KMS-11 (cell line): ENCODE measurements at regions not wholly inside any gene's neighbourhood (a gene's known extent, or its start where the extent isn't known, plus 50 kb on each side); places are given as distances from the start of the nearest gene placed in this dataset.

ENCODE experiments used
- H2AFZ ChIP-seq: fragments of 200-600 bp; sonication (generic); 2 replicates; pipeline ENCODE4 v1.6.1; 2016; ENCODE audit warnings: antibody characterized with exemption, mixed run types, low read depth
- H3K27ac ChIP-seq: fragments of 200-600 bp; sonication (generic); 2 replicates; pipeline ENCODE4 v1.6.1; 2016; ENCODE audit warnings: mild to moderate bottlenecking, mixed run types
- H3K27me3 ChIP-seq: fragments of 200-600 bp; sonication (generic); 2 replicates; pipeline ENCODE4 v1.6.1; 2017; ENCODE audit warnings: mild to moderate bottlenecking, low read depth, mixed run types, moderate library complexity; ENCODE audit not compliant: insufficient read depth
- H3K36me3 ChIP-seq: fragments of 200-600 bp; sonication (generic); 2 replicates; pipeline ENCODE4 v1.6.1; 2017; ENCODE audit warnings: mild to moderate bottlenecking, mixed run types; ENCODE audit not compliant: insufficient read depth
- H3K4me1 ChIP-seq: fragments of 200-600 bp; sonication (generic); 2 replicates; pipeline ENCODE4 v1.6.1; 2016; ENCODE audit warnings: mild to moderate bottlenecking, low read depth, mixed run types; ENCODE audit not compliant: poor library complexity, severe bottlenecking
- H3K4me2 ChIP-seq: fragments of 200-600 bp; sonication (generic); 2 replicates; pipeline ENCODE4 v1.7.0; 2016; ENCODE audit warnings: mild to moderate bottlenecking, mixed run types
- H3K4me3 ChIP-seq: fragments of 200-600 bp; sonication (generic); IDR thresholded peaks from 2 replicates; pipeline ENCODE4 v1.6.1; 2017; ENCODE audit warnings: low read depth, low read length, mixed read lengths; ENCODE audit not compliant: insufficient read depth
- H3K79me2 ChIP-seq: fragments of 200-600 bp; sonication (generic); 2 replicates; pipeline ENCODE4 v1.6.1; 2016; ENCODE audit warnings: low read depth, mixed run types; ENCODE audit not compliant: insufficient read depth
- H3K9ac ChIP-seq: fragments of 200-600 bp; sonication (generic); 2 replicates; pipeline ENCODE4 v1.6.1; 2016; ENCODE audit warnings: mild to moderate bottlenecking, mixed run types
- H4K20me1 ChIP-seq: fragments of 200-600 bp; sonication (generic); 2 replicates; pipeline ENCODE4 v1.6.1; 2016; ENCODE audit warnings: mild to moderate bottlenecking, mixed run types; ENCODE audit not compliant: insufficient read depth
- TF ChIP-seq, protein P1 (sequence below): fragments of 200-600 bp; sonication (generic); conservative IDR thresholded peaks from 2 replicates; pipeline ENCODE4 v1.6.1; 2017; ENCODE audit warnings: low read depth, mild to moderate bottlenecking, antibody characterized with exemption, low read length, moderate library complexity, mixed read lengths

GRCh38 chr12:98151105-98151590 lies 364.2 kb upstream of the TMPO start:
- H3K36me3 ChIP-seq: no peaks in the 10 kb centered on the region
- no peaks in the 10 kb centered on the region for H3K79me2 ChIP-seq
- H3K4me1 ChIP-seq: peaks cover 17% of the 10 kb centered on the region
- no peaks in the 10 kb centered on the region for H3K27me3 ChIP-seq
- no peak overlapping the region for H2AFZ ChIP-seq
- H3K4me2 ChIP-seq: no peak overlapping the region
- H3K27ac ChIP-seq: no peak overlapping the region
- no peaks in the 10 kb centered on the region for H4K20me1 ChIP-seq
- H3K4me3 ChIP-seq: no peak overlapping the region
- TF ChIP-seq, protein P1, sequence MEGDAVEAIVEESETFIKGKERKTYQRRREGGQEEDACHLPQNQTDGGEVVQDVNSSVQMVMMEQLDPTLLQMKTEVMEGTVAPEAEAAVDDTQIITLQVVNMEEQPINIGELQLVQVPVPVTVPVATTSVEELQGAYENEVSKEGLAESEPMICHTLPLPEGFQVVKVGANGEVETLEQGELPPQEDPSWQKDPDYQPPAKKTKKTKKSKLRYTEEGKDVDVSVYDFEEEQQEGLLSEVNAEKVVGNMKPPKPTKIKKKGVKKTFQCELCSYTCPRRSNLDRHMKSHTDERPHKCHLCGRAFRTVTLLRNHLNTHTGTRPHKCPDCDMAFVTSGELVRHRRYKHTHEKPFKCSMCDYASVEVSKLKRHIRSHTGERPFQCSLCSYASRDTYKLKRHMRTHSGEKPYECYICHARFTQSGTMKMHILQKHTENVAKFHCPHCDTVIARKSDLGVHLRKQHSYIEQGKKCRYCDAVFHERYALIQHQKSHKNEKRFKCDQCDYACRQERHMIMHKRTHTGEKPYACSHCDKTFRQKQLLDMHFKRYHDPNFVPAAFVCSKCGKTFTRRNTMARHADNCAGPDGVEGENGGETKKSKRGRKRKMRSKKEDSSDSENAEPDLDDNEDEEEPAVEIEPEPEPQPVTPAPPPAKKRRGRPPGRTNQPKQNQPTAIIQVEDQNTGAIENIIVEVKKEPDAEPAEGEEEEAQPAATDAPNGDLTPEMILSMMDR: no peak
- H3K9ac ChIP-seq: no peak overlapping the region

DNA sequence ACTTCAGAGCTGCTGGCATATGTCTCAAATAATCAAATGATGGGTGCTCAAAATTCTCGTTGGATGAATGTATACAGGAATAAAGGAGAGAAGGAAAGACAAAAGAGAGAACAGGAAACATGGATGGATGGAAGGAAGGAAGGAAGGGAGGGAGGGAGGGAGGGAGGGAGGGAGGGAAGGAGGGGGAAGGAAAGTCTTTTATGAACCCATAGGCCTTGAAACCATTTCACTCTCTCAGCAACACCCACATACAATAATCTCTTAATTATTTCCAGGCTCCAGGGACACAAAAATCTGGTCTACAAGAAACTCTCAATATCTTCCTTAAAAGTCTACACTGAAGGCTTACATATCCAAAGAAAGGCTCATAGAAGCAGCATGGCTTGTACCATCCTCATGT lies 363.4 kb upstream of the TMPO start:
- no peak overlapping the region for H3K27ac ChIP-seq
- no peak overlapping the region for H3K4me2 ChIP-seq
- peaks cover 17% of the 10 kb centered on the region for H3K4me1 ChIP-seq
- H4K20me1 ChIP-seq: no peaks in the 10 kb centered on the region
- no peaks in the 10 kb centered on the region for H3K79me2 ChIP-seq
- no peak overlapping the region for H2AFZ ChIP-seq
- H3K36me3 ChIP-seq: no peaks in the 10 kb centered on the region
- no peak overlapping the region for H3K4me3 ChIP-seq
- H3K27me3 ChIP-seq: no peaks in the 10 kb centered on the region
- TF ChIP-seq, protein P1: no peak
- H3K9ac ChIP-seq: no peak overlapping the region

DNA sequence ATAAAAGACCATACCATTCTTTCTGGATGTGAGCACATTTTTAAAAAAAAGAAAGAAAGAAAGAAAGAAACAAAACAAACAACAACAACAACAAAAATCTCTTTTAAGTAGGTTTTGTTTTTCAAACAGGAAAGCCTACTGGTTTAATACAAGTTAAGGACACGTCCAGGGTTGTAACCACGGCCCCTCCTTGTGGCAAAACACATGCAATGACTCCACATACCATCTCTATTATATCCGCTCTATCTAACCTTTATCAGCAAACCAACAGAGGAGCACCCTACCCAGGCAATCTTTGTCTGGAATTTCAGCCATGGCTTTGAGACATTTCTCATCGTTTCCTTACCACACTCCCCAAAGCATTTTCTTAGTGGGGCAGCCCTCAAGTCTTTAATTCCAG lies 360.5 kb upstream of the TMPO start:
- H3K4me1 ChIP-seq: peaks cover 17% of the 10 kb centered on the region
- H4K20me1 ChIP-seq: no peaks in the 10 kb centered on the region
- no peak overlapping the region for H3K4me2 ChIP-seq
- no peak overlapping the region for H3K9ac ChIP-seq
- H3K79me2 ChIP-seq: no peaks in the 10 kb centered on the region
- H3K27ac ChIP-seq: no peak overlapping the region
- no peaks in the 10 kb centered on the region for H3K27me3 ChIP-seq
- TF ChIP-seq, protein P1: 0 out of 2 replicates have a peak, but pooled peaks have one; percentile 22
- no peaks in the 10 kb centered on the region for H3K36me3 ChIP-seq
- no peak overlapping the region for H3K4me3 ChIP-seq
- H2AFZ ChIP-seq: no peak overlapping the region

DNA sequence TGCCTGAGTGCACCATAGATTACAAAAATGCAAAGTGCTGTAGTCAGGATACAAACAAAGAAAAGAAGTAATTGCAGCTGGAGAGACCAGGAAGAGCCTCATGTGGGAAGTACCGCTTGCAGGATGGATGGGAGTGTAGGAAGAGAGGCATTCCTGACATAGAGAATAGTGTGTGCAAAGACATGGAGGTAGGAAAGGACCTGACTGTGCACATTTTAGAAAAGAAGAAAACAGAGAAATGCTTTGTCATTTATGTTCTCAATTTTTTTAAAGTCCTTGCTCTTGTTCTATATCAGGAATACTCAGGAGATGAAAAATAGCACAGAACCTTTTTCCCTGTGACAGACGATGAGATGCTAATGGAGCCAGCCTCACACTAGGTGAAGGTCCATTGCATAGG lies 358.7 kb upstream of the TMPO start:
- Histone ChIP-seq H3K9ac (no peak overlapping the region), H3K4me2 (no peak overlapping the region), H3K27ac (no peak overlapping the region), H3K27me3 (no peaks in the 10 kb centered on the region), H3K79me2 (no peaks in the 10 kb centered on the region), H4K20me1 (no peaks in the 10 kb centered on the region), H2AFZ (no peak overlapping the region), H3K4me3 (no peak overlapping the region), H3K4me1 (peaks cover 1% of the 10 kb centered on the region), H3K36me3 (no peaks in the 10 kb centered on the region)
- TF ChIP-seq, protein P1: no peak
